IPS-20b (cell line): ENCODE measurements at regions not wholly inside any gene's neighbourhood (a gene's known extent, or its start where the extent isn't known, plus 50 kb on each side); places are given as distances from the start of the nearest gene placed in this dataset.
A peak's percentile ranks its signal among the peaks of the same experiment; 100 is the strongest.

Experiments used
- H3K27ac ChIP-seq: one replicate; pipeline ENCODE4 v1.5.1; 2013; ENCODE audit warnings: low read length
- H3K27me3 ChIP-seq: 2 replicates; pipeline ENCODE4 v1.6.1; 2013; ENCODE audit warnings: mild to moderate bottlenecking, low read length, inconsistent platforms; ENCODE audit not compliant: insufficient read depth
- H3K36me3 ChIP-seq: 2 replicates; pipeline ENCODE4 v1.6.1; 2013; ENCODE audit warnings: low read depth, mild to moderate bottlenecking, inconsistent platforms, low read length, moderate library complexity; ENCODE audit not compliant: insufficient read depth
- H3K4me1 ChIP-seq: 2 replicates; pipeline ENCODE4 v1.6.1; 2013; ENCODE audit warnings: mild to moderate bottlenecking, control low read depth, inconsistent platforms, low read length, moderate library complexity; ENCODE audit not compliant: insufficient read depth
- H3K4me3 ChIP-seq: 2 replicates; pipeline ENCODE4 v1.5.1; 2013; ENCODE audit warnings: mild to moderate bottlenecking, low read length, inconsistent platforms
- H3K9ac ChIP-seq: 2 replicates; pipeline ENCODE4 v1.6.1; 2013; ENCODE audit warnings: low read depth, mild to moderate bottlenecking, inconsistent platforms, low read length, moderate library complexity
- H3K9me3 ChIP-seq: 2 replicates; pipeline ENCODE4 v1.6.1; 2013; ENCODE audit warnings: mild to moderate bottlenecking, low read depth, low read length, inconsistent platforms; ENCODE audit not compliant: insufficient read depth

- H3K27ac ChIP-seq: no peak overlapping the region
Observed at GRCh38 chr16:79769928-79770243, 169.3 kb upstream of the MAF start.

GRCh38 chr16:79769270-79769927 lies 168.9 kb upstream of the MAF start:
- Histone ChIP-seq H3K27me3 (peaks cover 7% of the 10 kb centered on the region; the same call in 1 of the 2 replicates), H3K36me3 (no peaks in the 10 kb centered on the region), H3K27ac (no peak overlapping the region), H3K4me3 (no peak overlapping the region), H3K4me1 (peaks cover 4% of the 10 kb centered on the region; the same call in 1 of the 2 replicates), H3K9ac (no peak overlapping the region), H3K9me3 (no peaks in the 10 kb centered on the region)

More at GRCh38 chr16:79769928-79770243, 169.3 kb upstream of the MAF start:
- Histone ChIP-seq H3K36me3 (no peaks in the 10 kb centered on the region), H3K4me3 (peak overlapping the region; percentile 73), H3K9ac (peak overlapping the region; percentile 61; the same call in 1 of the 2 replicates), H3K9me3 (no peaks in the 10 kb centered on the region), H3K4me1 (peaks cover 4% of the 10 kb centered on the region; the same call in 1 of the 2 replicates), H3K27me3 (peaks cover 7% of the 10 kb centered on the region; the same call in 1 of the 2 replicates)

- H3K27me3 ChIP-seq: peaks cover 7% of the 10 kb centered on the region; the same call in 1 of the 2 replicates
- H3K4me1 ChIP-seq: peaks cover 4% of the 10 kb centered on the region; the same call in 1 of the 2 replicates
- H3K9ac ChIP-seq: no peak overlapping the region
- H3K4me3 ChIP-seq: no peak overlapping the region
- H3K27ac ChIP-seq: no peak overlapping the region
- no peaks in the 10 kb centered on the region for H3K36me3 ChIP-seq
- H3K9me3 ChIP-seq: no peaks in the 10 kb centered on the region
Observed at GRCh38 chr16:79768276-79768970, 167.9 kb upstream of the MAF start.

GRCh38 chr16:79767421-79768275 lies 167.1 kb upstream of the MAF start:
- Histone ChIP-seq H3K27me3 (peaks cover 7% of the 10 kb centered on the region; the same call in 1 of the 2 replicates), H3K9me3 (no peaks in the 10 kb centered on the region), H3K27ac (no peak overlapping the region), H3K9ac (no peak overlapping the region), H3K4me1 (peaks cover 4% of the 10 kb centered on the region; the same call in 1 of the 2 replicates), H3K4me3 (no peak overlapping the region), H3K36me3 (no peaks in the 10 kb centered on the region)

GRCh38 chr16:79765901-79766394 lies 165.4 kb upstream of the MAF start:
- no peak overlapping the region for H3K4me3 ChIP-seq
- H3K27ac ChIP-seq: no peak overlapping the region
- H3K27me3 ChIP-seq: peaks cover 2% of the 10 kb centered on the region; the same call in 1 of the 2 replicates
- peaks cover under 1% of the 10 kb centered on the region; the same call in 1 of the 2 replicates for H3K4me1 ChIP-seq
- H3K9me3 ChIP-seq: no peaks in the 10 kb centered on the region
- H3K36me3 ChIP-seq: no peaks in the 10 kb centered on the region
- no peak overlapping the region for H3K9ac ChIP-seq

- no peaks in the 10 kb centered on the region for H3K9me3 ChIP-seq
- H3K36me3 ChIP-seq: no peaks in the 10 kb centered on the region
- no peak overlapping the region for H3K27ac ChIP-seq
- H3K4me3 ChIP-seq: no peak overlapping the region
- H3K9ac ChIP-seq: no peak overlapping the region
- no peaks in the 10 kb centered on the region for H3K4me1 ChIP-seq
- no peaks in the 10 kb centered on the region for H3K27me3 ChIP-seq
Observed at GRCh38 chr16:79765431-79765830, 164.9 kb upstream of the MAF start.

- no peak overlapping the region for H3K4me3 ChIP-seq
- H3K27me3 ChIP-seq: no peaks in the 10 kb centered on the region
- H3K36me3 ChIP-seq: no peaks in the 10 kb centered on the region
- no peaks in the 10 kb centered on the region for H3K4me1 ChIP-seq
- H3K9me3 ChIP-seq: no peaks in the 10 kb centered on the region
- H3K9ac ChIP-seq: no peak overlapping the region
- H3K27ac ChIP-seq: no peak overlapping the region
Observed at GRCh38 chr16:79764415-79765110, 164.0 kb upstream of the MAF start.

GRCh38 chr16:79762217-79762616 lies 161.7 kb upstream of the MAF start:
- Histone ChIP-seq H3K27me3 (no peaks in the 10 kb centered on the region), H3K9me3 (no peaks in the 10 kb centered on the region), H3K4me3 (no peak overlapping the region), H3K4me1 (no peaks in the 10 kb centered on the region), H3K27ac (no peak overlapping the region), H3K36me3 (no peaks in the 10 kb centered on the region), H3K9ac (no peak overlapping the region)

GRCh38 chr16:79758615-79759346 lies 158.2 kb upstream of the MAF start:
- no peak overlapping the region for H3K9ac ChIP-seq
- H3K9me3 ChIP-seq: no peaks in the 10 kb centered on the region
- no peaks in the 10 kb centered on the region for H3K36me3 ChIP-seq
- H3K4me1 ChIP-seq: no peaks in the 10 kb centered on the region
- no peak overlapping the region for H3K4me3 ChIP-seq
- no peak overlapping the region for H3K27ac ChIP-seq
- H3K27me3 ChIP-seq: no peaks in the 10 kb centered on the region

GRCh38 chr16:79757968-79758367 lies 157.4 kb upstream of the MAF start:
- no peak overlapping the region for H3K27ac ChIP-seq
- no peaks in the 10 kb centered on the region for H3K36me3 ChIP-seq
- no peaks in the 10 kb centered on the region for H3K27me3 ChIP-seq
- no peak overlapping the region for H3K4me3 ChIP-seq
- no peaks in the 10 kb centered on the region for H3K9me3 ChIP-seq
- no peak overlapping the region for H3K9ac ChIP-seq
- no peaks in the 10 kb centered on the region for H3K4me1 ChIP-seq
